Tibial nerve (tissue), 4 donors: ENCODE measurements at regions not wholly inside any gene's neighbourhood (a gene's known extent, or its start where the extent isn't known, plus 50 kb on each side); places are given as distances from the start of the nearest gene placed in this dataset.

Experiments used
- CTCF ChIP-seq, 5 experiments: fragments of 200-600 bp in 3 of 5; fragments of 450-650 bp in 2 of 5; sonication (generic) in 3 of 5; IDR thresholded peaks; one replicate each; pipeline ENCODE4 v1.5.1; 2016 to 2019; ENCODE audit warnings: antibody characterized with exemption in 5 of 5, mild to moderate bottlenecking in 3 of 5, moderate library complexity in 2 of 5
- EP300 ChIP-seq, 2 donors: sonication (generic); formaldehyde crosslinking; IDR thresholded peaks; one replicate each; pipeline ENCODE4 v1.6.1; 2017; ENCODE audit warnings: antibody characterized with exemption in 2 of 2, mild to moderate bottlenecking in 1 of 2
- POLR2A ChIP-seq, 2 donors: fragments of 450-650 bp; IDR thresholded peaks; one replicate each; pipeline ENCODE4 v1.6.1; 2017; ENCODE audit warnings: antibody characterized with exemption in 2 of 2, mild to moderate bottlenecking in 2 of 2, moderate library complexity in 2 of 2

- TF ChIP-seq CTCF (IDR thresholded peaks at IDR 0.05) (no peak), POLR2A (IDR thresholded peaks at IDR 0.05) (no peak), EP300 (IDR thresholded peaks at IDR 0.05) (no peak)
Observed at GRCh38 chr5:154669402-154669801, 85.8 kb upstream of the LARP1 start.
